ACHN (cell line): ENCODE measurements at regions not wholly inside any gene's neighbourhood (a gene's known extent, or its start where the extent isn't known, plus 50 kb on each side); places are given as distances from the start of the nearest gene placed in this dataset.
A peak's percentile ranks its signal among the peaks of the same experiment; 100 is the strongest.
"Not testable (repeated sequence)": the region's sequence is repeated elsewhere in the genome, so short reads cannot be mapped to it uniquely, and the experiment has no call there.

Source experiments
- DNase-seq: peaks from one replicate; pipeline ENCODE4 v3.0.0-alpha.2; 2015
- in situ Hi-C: cut with HindIII; loops from 2 replicates; pipeline ENCODE4 v1.10.0; 2017; ENCODE audit warnings: low sequenced_read_pairs, low pct_ligation_motif_present, low pct_unique_long_range_greater_than_20kb

DNA sequence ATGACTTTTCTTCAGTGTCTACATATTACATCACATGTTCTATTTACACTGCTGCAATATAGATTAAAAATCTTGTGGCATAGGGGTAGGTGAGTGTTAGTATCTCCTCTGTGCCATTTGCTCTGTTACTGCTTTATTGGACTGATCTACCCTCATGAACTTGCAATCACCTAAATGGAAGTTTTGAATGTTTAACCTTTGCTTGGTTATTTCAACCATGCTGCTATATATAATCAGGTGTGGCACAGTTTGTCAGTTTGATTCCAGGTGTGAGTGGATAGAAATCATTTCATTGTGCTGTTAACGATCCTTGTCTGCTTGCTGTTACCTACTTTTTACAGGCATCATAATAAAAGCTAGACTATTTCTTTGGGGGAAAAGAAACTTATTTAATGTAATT is 157.1 kb upstream of the APOOL start:
- in situ Hi-C loops, DNase-seq: not testable (repeated sequence)

DNA sequence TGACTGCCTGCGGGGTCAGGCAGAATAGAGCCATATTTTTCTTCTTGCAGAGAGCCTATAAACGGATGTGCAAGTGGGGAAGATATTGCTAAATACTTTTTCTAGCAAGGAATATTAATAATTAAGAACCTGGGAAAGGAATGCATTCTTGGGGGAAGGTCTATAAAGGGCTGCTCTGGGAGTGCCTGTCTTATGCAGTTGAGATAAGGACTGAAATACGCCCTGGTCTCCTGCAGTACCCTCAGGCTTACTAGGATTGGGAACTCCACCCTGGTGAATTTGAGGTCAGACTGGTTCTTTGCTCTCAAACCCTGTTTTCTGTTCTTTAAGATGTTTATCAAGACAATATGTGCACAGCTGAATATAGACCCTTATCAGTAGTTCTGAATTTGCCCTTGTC is 152.5 kb upstream of the APOOL start:
- in situ Hi-C loops, DNase-seq: not testable (repeated sequence)

DNA sequence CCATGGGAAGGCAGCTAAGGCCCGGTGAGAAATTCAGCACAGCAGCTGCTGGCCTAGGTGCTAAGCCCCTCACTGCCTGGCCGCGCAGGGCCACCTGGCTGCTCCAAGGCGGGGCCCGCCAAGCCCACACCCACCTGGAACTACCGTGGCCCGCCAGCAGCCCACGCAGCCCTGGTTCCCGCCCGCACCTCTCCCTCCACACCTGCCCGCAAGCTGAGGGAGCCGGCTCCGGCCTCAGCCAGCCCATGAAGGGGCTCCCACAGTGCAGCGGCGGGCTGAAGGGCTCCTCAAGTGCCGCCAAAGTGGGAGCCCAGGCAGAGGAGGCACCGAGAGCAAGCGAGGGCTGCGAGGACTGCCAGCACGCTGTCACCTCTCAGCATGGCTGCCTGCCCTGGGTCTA is 146.9 kb upstream of the APOOL start:
- DNase-seq, in situ Hi-C loops: not testable (repeated sequence)

DNA sequence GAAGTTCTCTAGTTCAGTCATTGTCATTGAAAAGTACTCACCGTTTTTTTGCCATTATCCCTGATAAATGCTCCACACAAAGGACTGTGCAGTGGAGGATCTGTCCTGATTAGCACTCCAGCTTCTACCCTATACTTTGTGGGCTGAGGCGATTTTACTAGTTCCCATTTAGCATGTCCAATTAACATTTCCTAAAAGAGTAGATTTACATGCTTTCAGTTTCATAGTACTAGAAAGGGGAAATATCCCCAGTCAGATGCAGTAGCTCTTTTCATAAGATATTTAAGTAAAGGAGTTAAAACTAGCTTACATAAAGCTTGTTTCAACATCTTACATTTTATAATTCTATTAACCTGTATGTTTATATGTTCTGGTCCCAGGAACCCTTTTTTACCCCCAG is 144.9 kb upstream of the APOOL start:
- DNase-seq, in situ Hi-C loops: not testable (repeated sequence)

DNA sequence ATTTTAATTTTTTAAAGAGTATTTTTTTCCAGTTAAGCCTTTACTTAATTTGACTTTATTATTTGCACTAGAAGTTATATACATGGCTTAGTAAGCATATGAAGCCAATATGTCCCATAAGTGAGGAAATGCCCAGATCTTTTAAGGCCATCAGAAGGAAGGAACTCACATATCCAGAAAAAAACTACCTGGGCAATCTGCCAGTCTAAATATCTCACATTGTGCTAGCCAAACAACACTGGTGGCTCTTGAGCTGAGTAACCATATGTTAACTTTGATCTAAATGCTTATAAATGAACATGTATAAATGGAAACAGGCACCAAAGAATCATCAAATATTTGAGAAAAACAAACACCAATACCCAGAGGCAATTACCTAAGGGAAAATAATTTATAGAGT is 138.6 kb upstream of the APOOL start:
- no peak for DNase-seq
- in situ Hi-C loops: no loop called here

DNA sequence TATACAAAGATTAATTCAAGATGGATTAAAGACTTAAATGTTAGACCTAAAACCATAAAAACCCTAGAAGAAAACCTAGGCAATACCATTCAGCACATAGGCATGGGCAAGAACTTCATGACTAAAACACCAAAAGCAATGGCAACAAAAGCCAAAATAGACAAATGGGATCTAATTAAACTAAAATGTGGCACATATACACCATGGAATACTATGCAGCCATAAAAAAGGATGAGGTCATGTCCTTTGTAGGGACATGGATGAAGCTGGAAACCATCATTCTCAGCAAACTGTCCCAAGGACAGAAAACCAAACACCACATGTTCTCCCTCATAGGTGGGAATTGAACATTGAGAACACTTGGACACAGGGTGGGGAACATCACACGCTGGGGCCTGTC is 133.4 kb upstream of the APOOL start:
- in situ Hi-C loops, DNase-seq: not testable (repeated sequence)

DNA sequence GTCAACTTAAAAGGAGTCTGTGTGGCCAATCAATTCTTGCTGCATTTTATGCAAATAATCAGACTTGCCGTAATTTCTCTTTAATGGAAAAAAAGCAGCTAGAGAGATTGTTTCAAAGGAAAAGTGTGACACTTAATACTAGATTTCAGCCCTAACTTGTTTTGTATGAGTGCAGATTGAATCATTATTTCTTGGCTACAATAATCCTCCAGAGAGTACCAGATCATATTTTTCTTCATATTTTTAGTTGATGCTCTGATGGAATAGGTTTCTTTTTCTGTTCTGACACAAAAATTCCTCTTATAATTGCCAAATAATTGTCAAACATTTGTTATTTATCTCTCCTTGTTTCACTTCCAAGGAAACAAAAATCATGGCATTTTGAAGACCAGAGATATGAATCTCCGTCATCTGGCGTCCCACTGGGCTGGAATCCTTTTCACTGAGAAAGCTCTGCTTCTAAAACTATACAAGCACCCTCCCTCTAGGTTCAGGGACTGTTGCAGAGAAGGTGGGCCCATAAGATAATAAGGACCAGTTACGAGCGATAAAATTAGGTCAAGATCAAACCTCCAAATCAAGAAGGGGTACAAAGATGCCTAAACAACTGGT is 131.4 kb upstream of the APOOL start:
- DNase-seq, in situ Hi-C loops: not testable (repeated sequence)

DNA sequence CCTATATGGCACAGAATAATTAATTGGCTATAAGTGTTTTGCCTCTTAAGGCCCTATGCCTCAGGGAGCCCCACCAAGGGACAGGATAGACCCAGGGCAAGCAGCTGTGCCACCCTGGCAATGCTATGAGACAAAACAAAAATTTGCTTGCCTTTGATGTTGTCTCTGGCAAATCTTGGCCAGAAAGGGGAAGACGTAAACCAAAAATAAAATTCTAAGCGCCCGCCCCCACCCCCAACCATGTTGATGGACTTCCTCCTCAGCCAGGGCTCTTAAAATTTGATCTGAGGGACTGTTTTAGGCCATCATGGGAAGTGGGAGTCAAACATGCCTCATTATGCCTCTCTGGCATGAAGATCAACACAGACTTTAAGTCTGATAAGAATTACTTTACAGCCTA is 130.5 kb upstream of the APOOL start:
- in situ Hi-C loops: no loop called here
- no peak for DNase-seq

DNA sequence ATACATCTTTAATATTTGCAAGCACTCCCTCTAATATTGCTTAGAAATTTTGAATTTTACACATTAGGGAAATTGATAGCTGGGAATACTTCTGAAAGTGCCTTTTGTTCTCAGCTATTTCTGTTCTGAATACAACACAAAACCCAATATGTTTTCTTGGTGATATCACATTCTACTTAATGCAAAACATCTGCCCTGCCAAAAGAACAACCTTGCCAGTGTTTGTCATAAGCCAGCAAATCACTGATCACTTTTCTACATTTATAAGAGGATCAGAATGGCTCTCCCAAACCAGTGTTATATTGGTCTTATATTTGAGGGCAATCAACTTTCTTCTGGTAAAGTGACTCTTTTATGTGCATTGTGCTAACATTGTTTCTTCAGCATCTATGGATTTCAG is 126.8 kb upstream of the APOOL start:
- DNase-seq: no peak
- in situ Hi-C loops: no loop called here

DNA sequence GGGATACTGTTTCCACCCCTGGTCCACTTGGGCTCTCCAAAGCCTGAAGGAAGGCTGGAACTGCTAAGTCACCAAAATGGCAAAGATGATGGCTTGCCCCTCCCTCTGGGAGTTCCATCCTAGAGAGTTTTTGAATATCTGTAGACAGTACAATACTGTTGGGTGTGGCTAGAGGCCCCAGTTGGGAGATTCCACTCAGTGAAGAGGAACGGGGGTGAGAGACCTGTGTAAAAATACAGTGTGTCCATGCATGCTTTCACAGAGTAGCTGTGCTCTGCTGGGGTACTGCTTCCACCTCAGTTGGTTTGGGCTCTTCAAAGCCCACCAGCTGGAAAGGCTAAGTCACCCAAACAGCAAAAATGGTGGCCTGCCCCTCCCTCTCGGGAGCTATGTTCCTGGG is 109.8 kb upstream of the APOOL start:
- in situ Hi-C loops: no loop called here
- DNase-seq: no peak

DNA sequence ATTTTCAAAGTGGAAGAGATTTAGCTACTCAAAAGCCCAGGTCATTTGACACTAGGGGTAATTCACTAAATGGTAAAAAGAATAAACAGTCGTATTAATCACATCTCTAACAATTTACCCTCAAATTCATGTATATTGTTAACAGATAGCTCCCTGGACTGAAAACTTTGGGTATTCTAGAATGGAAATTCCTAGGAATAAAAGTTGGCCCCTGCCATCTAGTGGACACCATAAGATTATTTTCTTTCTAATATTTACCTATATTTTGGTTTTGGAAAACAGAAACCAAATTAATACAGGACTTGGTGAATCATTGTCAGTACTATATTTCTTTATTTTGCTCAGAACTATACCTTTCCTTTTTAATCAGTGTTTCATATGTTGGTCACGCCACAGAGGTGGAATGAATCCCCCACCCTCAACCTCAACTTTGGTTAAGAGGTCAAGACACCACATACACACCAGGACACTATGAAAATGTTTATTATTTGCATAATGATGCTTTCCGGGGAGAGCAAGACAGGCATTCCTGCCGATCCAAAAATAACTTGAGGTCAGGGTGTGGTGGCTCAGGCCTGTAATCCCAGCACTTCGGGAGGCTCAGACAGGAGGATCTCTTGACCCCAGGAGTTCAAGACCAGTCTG is 96.2 kb upstream of the APOOL start:
- in situ Hi-C loops: no loop called here
- DNase-seq: peak; percentile 8

DNA sequence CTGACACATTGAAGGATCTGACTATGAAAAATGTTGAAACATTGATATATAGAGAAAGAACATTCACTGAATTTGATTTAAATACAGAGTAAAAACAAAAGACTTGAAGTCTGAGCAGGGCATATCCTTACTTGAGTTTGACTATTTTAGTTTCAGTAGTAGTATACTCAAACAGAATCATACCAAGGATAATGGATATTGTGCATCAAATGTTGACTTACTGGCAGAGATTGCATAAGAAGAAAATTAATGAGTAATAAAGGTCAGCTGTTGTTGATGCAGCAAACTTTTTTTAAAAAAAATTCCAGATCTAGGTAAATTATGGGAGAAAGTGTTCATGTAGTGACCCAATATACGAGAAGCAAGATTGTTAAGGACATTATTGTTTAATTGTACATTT is 94.5 kb upstream of the APOOL start:
- in situ Hi-C loops: no loop called here

DNA sequence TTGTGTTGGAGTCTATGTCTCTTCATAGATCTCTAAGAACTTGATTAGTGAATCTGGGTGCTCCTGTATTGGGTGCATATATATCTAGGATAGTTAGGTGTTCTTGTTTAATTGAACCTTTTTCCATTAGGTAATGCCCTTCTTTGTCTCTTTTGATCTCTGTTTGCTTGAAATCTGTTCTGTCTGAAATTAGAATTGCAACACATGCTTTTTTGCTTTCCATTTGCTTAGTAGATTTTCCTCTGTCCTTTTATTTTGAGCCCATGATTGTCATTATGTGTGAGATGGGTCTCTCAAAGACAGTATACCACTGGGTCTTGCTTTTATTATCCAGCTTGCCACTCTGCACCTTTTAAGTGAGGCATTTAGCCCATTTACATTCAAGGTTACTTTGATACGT is 79.1 kb upstream of the APOOL start:
- in situ Hi-C loops: no loop called here
- DNase-seq: no peak

More for the DNA sequence above, 94.5 kb upstream of the APOOL start:
- no peak for DNase-seq

DNA sequence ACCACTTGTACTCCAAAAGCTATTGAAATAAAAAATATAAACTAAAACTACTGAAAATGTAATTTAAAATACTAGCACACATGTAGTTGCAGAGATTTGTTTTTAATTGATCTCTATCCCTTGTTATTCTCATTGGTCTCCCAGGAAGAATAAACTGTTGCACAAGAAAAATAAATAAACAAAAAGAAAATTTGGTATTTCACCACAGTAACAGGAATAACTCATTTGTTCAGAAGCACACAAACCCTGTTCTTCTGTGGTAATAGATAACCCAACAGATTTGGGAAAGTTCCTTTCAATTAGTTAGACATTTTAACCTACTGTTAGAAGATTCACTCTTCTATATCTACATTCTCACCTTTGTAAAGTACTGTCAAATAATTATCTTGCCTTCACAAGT is 70.9 kb upstream of the APOOL start:
- no peak for DNase-seq
- in situ Hi-C loops: no loop called here

DNA sequence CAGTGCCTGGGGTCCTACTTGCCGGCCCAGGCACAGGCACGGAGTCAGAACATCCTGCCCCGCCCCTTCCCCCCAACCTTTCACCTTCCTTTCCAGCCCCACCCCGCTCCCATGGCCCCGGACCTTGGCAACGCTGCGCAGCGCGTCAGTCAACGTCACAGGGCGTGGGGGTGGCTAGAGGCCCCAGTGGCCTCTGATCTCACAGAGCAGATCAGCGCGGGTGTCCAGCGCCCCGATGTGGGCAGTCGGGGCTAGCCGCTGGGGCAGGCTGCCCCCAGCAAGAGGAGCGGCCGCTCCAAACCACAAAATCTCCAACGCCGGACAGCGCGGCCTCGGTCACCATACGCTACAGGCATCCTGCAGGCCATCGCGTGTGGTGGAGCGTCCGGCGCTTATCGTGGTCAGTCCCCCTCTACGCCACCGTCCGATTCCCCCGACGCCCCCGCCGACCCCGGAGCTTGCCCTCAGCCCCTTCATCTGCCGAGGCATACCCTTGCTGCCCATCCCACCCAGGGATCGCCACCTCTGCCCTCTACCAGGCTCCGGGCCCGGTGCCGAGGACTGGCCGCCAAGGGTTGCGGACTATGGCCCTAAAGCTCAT is 69.6 kb upstream of the APOOL start:
- in situ Hi-C loops: no loop called here
- DNase-seq: no peak
